HG03432 (cell line): ENCODE measurements at regions not wholly inside any gene's neighbourhood (a gene's known extent, or its start where the extent isn't known, plus 50 kb on each side); places are given as distances from the start of the nearest gene placed in this dataset.

Experiments
- ATAC-seq: cut with Tn5 transposase; IDR thresholded peaks from one replicate; pipeline ENCODE4 v1.9.1; 2021; ENCODE audit warnings: mild to moderate bottlenecking, moderate library complexity; ENCODE audit not compliant: unreplicated experiment

DNA sequence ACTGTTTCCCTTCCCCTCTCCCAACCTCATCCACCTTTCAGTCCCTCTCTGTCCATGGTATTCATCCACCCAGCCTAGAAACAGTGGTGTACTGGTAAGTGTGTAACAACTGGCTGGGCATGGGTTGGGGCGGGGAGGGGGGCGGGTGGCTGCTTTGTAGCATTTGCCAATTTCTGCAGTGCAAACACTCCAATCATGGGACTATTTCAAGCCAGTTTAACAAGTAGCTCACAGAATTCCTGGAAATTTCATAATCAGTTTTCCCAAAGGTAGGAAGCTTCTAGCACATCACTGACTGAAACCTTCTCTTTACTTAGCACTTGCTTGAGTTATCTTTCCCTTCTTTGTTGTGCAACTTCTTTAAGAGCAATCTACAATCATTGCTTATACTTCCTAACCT is 100.8 kb upstream of the WASF3 start:
- no peak for ATAC-seq

DNA sequence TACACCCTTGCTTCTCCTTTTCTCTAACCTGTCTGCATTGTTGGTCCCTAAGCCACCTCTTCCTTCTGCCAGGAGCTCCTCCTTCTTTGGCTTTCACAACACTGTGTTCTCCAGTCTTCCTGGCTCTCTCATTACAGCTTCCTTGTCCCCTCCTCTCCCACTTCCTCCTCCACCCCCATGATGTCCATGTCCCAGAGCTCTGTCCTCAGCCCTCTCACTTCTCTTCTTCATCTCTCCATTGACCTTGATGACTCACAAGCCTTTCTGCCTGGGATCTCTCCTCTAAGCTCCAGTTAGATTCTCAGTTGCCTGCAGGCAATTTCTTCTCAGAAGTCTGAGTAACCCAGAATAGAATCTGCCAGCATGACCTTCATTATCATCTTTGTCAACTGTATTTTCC is 100.3 kb upstream of the WASF3 start:
- no peak for ATAC-seq

DNA sequence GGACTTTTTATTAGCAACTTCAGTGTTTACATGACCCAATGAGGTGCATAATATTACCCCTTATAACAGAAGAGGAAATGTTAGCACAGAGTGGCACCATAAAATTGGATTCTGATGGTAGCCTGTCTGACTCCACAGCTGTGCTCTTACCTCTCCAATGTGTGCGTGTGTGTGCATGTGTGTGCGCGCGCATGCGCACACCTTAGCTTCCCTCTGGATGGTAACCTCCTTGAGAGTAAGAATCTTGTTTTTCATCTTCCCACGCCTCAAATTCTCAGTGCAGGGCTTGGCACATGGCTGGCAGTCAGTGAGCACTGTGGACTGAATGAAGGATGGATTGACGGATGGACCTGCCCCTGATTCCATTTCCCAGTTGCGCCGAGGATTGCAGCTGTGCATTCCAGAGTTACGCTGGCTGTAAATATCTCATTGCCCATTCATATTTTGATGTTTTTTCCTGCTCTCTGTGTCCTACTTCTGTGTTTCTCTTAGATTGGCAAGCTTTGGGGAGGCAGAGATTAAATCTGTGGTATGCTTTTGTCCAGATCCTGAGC is 99.2 kb upstream of the WASF3 start:
- no peak for ATAC-seq

DNA sequence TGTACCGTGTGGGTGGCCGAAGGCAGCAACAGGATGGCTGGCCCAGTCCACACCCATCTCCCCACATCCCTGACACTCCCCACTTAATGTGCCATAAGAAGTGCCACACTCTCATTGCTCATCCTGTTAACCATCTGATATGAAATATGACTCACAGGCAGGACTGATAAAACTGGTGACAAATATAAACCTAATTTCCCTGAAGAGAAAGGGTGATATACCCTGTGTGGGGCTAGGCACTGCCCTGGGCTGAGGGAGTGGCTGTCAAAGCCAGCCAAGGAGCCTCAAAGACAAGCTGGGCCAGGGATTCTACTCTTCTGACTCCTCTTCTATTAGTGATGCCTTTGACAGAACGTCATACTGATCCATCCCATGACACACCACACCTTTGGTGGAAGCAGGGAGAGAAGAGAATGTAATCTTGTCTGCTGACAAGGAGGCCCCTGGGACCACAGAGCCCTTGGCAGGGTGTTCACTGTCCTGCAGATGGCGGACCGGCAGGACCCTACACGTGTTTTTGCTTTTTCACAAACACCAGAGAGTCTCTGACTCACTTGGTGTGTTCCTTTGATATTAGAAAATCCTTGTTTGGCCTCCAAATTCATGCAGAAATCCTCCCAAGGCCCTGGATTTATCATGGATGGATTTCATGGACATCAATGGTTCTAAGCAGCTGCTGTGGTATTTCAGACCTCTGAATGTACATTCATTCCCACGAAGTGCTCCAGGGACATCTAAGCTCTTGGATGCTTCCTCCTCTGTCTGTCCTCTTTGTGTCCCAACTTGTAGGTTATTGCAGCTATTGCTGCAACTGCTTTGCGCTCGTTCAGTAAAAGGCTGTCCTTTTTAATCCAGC is 98.0 kb upstream of the WASF3 start:
- no peak for ATAC-seq

DNA sequence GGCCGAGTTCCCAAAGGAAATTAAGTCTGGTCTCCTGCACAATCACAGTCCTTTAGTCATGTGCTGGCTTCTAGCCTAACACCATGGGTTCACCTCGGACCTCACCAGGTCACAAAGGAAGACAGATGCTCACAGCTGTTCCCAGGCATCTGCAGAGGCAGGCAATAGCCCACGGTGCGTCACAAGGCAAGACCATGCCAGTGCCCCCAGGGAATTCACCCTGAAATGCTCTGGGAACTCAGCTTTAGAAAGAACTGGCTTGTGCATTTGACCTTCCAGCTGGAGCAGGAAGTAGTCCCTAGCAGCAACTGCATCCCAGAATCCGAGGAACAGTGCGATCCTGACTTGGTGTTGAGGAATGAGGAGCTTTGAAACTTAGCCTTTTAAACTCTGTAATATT is 96.8 kb upstream of the WASF3 start:
- ATAC-seq, result no peak

DNA sequence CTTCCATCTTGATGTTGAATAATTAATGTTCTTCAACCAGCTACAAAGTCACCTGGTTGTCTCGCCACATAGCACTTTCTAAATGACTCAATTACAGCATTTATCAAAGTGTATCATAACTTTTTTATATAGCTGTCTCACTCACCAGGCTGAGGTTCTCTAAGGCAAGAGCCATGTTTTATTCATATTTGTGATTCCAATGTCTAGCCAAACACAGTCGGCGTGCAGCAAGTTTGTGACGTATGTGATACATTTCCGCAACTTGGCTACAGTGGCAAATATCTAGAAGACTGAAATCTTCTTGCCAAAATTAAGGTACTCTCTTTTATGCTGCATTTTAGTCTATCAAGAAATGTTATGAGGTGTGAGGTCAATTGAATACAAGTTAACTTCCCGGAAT is 94.2 kb upstream of the WASF3 start:
- ATAC-seq, result no peak

DNA sequence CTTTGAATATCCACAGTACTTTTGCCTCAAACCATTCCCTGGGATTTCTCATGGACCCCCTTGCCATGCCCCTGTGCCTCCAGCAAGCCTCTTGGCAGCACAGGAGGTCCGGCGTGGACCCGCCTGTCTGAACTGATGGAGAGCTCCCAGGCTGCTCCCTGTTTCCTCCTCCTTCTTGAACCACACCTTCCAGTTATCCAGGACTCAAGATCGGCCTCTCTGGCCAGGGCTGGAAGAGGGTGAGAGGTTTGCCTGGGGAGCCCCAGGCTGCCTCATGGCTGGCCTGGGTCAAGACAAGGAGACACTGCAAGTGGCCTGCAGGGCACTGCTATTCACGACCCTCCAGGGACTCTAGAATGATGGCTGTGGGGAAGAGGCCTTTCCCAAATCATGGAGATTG is 93.6 kb upstream of the WASF3 start:
- no peak for ATAC-seq

DNA sequence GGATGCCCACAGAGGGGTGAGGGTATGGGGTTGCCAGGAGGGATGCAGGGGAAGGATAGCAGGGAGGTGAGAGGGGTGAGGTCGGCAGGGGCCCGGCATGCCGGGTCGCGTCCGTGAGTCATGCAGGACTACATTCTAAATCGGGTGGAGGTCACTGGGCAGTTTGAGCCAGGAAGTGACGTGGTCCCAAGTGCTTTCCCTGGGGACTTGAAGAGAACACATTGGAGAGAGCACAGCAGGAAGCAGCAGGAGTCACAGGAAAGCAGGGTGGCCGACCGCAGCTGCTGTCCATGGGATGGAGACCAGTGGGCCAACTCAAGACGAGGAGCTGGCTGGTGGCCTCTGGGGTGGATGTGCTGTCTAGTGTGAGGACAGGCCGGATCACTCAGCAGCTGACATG is 92.0 kb upstream of the WASF3 start:
- ATAC-seq, result no peak

DNA sequence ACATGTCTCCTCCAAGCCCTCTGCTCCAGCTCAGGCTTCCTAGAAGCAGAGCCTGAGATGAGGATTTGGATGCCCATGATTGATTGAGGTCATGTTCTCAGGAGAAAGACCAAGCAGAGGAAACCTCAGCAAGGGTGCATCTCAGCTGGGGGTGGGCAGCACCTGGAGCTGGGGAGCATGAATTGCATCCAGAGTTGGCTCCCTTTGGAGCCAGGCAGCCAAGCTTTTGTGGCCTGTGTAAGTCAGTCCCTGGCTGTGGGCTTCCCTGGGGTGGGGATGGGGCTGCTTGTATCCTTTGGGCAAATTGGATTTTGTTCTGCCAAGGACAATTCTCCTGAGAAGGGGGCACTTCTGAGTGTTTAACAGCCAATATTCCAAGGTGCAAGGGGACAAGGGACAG is 91.5 kb upstream of the WASF3 start:
- no peak for ATAC-seq

DNA sequence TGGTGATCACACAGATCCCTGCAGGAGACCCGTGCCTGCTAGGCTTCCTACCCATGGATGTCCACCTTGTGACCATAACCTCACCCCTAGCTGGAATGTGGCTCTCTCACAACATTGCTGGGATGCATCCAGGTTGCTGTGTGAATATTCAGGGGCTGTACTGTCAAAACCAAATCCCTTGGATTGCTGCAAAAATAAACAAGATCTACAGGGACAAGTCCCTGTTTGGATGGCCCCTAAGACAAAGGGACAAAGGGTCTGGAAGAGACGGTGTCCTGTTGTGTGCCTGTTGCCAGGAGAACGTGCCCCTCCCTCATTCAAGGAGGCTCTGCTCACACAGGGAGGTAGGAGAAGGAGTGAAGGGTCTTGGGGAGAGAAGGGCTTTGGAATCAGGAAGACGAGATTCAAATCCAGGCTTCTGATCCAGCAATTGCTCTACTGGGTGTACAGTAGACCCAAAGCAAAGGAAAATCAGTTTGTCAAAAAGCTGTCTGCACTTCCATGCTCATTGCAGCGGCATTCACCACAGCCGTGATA is 89.2 kb upstream of the WASF3 start:
- ATAC-seq, result no peak

DNA sequence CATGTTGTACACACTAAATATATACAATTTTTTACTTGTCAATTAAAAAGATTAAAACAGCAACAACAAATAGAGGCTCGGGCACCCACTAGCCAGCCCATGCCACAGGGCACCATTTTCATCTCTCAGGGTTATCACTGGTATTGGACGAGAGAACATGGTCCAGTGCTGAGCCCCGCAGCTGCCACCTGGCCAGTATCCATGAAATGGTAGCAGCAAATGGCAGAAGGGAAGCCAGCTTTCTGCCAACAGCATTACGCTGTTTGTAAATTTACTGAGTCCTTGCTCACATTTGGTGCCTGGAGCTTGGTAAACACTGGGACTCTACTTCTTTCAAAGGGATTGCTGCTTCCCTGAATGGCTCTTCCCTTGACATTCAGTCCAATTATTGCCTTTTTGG is 87.9 kb upstream of the WASF3 start:
- no peak for ATAC-seq

DNA sequence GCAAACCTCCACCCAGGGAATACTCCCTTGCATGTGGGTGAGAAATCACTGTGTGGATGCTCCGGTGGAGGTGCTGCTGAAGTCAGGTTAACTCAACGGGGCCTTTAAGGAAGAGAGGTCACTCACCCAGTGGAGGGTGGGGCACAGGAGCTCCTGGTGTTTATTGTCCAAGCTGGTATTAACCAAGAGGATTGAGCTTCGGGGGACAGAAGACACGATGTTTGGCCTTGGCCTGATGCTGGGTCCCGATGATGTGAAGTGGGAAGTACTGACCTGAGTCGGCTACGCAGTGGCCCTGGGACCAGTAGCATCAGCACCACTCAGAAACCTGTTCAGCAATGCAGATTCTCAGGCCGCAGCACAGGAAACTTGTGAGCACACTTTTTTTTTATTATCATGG is 85.7 kb upstream of the WASF3 start:
- no peak for ATAC-seq

DNA sequence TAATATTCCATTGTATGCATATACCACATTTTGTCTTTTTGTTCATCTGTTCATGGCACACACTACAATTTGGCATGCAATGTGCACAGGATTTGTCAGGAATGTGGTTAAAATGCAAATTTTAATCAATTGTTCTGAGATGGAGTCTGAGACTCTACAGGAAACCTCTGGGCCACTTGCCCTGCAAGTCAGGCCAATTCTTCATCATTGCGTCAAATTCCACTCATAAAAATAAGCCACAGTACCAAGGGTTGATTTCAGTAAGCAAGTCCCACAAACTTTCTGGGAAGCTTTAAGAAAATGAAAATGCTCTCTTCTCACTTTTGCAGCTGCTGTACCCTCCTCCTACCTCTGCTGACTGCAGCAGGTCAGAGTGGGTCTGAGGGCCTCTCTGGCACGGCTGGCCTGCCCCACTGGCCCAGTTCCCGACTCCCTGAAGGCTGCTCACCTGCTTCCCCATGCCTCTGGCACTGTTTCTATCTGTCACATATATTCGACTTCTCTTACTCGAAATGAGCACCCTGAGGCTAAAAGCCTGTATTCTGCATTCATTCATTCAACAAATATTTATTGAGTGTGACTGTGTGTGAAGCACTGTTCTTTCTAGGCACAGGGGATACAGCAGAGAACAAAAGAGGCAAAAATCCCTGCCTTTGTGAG is 83.8 kb upstream of the WASF3 start:
- no peak for ATAC-seq

DNA sequence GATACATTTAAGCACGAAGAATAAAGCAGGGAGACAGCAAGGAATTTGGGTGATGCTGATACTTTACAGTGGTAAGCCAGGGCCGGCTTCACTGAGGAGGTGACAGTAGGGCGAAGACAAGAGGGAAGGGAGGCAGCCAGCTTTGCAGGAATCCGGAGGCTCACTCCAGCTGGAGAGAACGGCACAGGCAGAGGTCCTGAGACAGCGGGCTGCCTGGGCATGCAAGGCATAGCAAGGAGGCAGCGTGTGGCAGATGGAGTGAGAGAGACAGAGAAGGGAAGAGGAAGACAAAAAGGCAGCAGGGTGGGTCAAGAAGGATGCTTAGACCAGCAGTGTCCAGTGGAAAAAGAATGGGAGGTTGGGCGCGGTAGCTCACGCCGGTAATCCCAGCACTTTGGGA is 83.2 kb upstream of the WASF3 start:
- no peak for ATAC-seq

DNA sequence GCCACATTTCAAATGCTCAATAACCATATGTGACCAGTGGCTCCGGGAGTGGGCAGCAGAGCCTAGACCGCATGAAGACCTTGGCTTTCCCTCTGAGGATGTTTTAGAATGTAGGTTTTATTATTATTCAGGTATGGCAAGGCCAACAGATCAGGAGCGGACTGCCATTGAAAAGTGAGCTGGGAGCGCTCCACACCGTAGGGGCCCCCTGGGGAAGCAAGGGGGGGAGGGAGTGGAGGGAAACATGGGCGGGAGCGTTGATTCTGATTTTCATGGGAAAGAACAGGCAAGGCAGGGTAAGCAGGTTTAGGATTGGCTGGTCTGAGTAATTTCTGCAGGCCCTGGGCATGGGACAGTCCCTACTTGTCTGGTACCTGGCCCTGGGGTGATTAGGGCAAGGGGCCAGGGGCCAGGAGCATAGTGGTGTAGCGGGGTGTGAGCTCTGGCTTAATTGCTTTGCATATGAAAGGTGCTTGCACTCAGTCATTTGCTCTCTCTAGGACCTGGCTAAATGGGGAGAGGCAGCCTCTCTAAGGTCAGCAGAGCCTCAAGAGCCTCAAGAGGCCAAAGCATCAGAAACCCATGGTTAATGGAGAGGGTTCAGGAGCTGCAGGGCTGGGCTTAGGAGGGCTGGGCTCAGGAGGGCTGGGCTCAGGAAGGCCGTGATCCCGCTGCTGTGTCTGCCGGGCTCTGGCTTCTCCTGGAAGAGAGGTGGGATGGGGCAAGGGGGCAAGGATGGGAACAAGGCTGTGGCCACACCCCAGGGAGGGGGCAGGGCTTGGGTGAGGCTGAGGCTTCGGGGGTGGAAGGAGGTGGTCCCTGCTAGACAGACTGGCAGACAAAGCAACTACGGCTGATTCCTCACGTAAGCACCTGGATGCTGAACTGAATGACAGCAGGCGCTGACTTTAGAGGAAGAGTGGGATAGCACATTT is 82.0 kb upstream of the WASF3 start:
- no peak for ATAC-seq

DNA sequence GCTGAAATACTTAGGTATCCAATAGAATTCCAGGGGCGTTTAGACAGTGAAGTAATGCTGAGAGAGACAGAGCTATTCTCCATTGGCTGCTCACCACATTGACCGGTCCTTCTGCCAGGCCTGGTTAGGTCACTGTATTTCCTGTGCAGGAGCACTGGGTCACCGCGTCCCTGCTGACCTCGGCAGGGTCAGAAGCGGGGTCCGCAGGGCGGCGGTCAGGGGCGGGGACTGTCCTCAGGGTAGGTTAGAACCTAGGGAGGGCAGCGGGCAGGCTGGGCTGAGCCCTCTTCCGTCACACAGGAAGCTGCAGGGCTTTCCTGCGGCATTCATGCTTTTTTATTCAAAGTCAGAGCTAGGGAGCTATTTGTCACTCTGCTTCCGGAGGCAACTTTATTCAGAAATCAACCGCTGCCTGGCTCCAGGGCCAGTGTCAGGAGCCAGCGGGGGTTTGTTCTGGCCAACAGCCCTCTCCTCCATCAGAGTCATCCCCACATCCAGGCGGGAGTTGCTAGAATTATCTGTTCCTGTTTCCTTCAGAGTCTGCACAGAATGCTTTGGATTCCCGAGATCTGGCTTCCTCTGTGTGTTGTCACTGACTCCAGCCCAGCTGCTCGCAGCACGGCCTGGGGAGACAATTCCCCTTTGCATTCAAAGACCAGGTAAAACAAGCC is 81.2 kb upstream of the WASF3 start:
- ATAC-seq, result no peak

DNA sequence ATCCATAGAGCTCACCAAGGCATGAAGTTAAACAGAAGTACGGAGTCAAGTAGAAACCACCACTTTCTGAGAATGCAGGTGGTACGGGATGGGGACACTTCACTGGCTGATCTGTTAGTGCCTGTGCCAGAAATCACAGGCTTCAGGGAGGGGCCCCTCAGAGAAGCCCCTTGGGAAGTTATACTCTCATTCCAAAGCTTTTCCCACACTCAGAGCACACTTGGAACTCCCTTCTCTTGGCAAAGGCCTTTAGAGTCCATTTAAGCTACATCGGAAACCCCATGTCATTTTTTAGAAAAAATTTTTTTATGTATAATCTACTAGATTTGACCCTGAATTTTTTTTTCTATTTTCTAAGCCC is 80.7 kb upstream of the WASF3 start:
- ATAC-seq, result no peak

DNA sequence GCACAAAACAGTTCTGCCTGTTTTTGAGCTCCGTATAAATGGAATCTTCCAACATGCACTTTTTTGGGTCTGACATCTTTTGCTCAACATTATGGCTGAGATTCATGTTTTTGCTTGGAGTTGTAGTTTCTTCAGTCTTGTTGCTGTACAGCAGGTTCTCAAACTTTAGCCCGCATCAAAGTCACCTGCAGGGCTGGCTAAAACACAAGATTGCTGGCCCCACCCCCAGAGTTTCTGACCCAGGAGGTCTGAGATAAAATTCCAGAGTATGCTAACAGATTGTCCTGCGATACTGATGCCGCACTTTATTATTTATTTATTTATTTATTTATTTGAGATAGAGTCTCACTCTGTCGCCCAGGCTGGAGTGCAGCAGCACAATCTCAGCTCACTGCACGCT is 79.8 kb upstream of the WASF3 start:
- ATAC-seq, result no peak

DNA sequence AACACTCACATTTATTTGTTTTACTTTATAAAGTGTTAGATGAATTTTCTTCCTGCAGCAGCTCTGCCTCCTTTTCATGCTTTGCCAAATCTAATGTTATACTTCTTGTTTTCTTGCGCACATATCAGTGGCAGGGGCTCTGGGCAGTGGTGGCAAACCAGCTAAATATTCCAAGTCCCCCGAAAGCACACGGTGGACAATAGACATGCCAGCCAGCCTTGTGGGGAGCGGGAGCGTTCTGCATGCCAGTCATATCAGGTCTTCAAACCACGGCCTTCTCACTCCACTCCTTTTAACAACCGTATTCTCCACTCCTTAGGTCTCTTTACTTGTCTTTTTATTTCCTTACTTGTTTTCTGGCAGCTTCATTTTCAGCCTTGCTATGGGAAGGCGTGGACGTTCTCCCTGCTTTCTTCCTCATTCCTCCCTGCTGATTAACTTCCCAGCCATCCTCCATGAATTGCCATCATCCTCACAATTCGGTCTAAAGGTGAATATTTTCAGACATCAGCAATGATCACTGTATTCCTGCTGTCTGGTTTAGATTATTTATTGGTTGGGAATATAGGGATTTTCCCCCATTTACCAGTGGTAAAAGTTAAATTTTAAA is 77.1 kb upstream of the WASF3 start:
- ATAC-seq, result no peak
